H1 (cell line): ENCODE measurements at regions not wholly inside any gene's neighbourhood (a gene's known extent, or its start where the extent isn't known, plus 50 kb on each side); places are given as distances from the start of the nearest gene placed in this dataset.

Source experiments
- CHD1 ChIP-seq: IDR thresholded peaks from 2 replicates; pipeline ENCODE4 v1.6.1; 2012; ENCODE audit warnings: low read depth, low read length, improper control_type of control experiment
- EZH2 ChIP-seq: fragments of 200-600 bp; sonication (generic); IDR thresholded peaks from 2 replicates; pipeline ENCODE4 v1.7.1; 2012; ENCODE audit warnings: low read depth, mild to moderate bottlenecking, moderate library complexity, low read length, inconsistent platforms; ENCODE audit not compliant: severe bottlenecking
- KDM5A ChIP-seq: fragments of 200-600 bp; IDR thresholded peaks from 2 replicates; pipeline ENCODE4 v1.7.1; 2012; ENCODE audit warnings: mild to moderate bottlenecking, low read length, inconsistent platforms, mixed read lengths
- MAX ChIP-seq: IDR thresholded peaks from 2 replicates; pipeline ENCODE4 v1.6.1; 2012; ENCODE audit warnings: inconsistent platforms
- NRF1 ChIP-seq: IDR thresholded peaks from 2 replicates; pipeline ENCODE4 v1.6.1; 2011; ENCODE audit warnings: mild to moderate bottlenecking, low read depth, low read length, improper control_type of control experiment
- POLR2A ChIP-seq, 2 experiments: IDR thresholded peaks; 1 replicate in 1 of 2; 2 replicates in 1 of 2; pipeline ENCODE4 v1.6.1; 2011; ENCODE audit warnings: low read depth in 2 of 2, low read length in 2 of 2, mild to moderate bottlenecking in 2 of 2; ENCODE audit errors: control extremely low read depth in 1 of 2
- POLR2AphosphoS5 ChIP-seq: IDR thresholded peaks from 2 replicates; pipeline ENCODE4 v1.6.1; 2011; ENCODE audit warnings: low read depth, low read length
- SRF ChIP-seq: IDR thresholded peaks from 2 replicates; pipeline ENCODE4 v1.6.1; 2011; ENCODE audit warnings: mild to moderate bottlenecking, low read depth, low read length, moderate library complexity
- TEAD4 ChIP-seq: IDR thresholded peaks from 2 replicates; pipeline ENCODE4 v1.6.1; 2012; ENCODE audit warnings: low read depth, low read length, inconsistent platforms, mixed read lengths
- TF ChIP-seq, protein P1 (sequence below), 3 experiments: IDR thresholded peaks; 1 replicate in 2 of 3; 2 replicates in 1 of 3; pipeline versions ENCODE4 v1.5.1 to v1.6.1; 2011; ENCODE audit warnings: low read length in 3 of 3, mild to moderate bottlenecking in 3 of 3, inconsistent platforms in 2 of 3, low read depth in 1 of 3, moderate library complexity in 1 of 3; ENCODE audit not compliant: insufficient read depth in 1 of 3; ENCODE audit errors: control extremely low read depth in 1 of 3

GRCh38 chr10:26621889-26622711 is 75.4 kb upstream of the PDSS1 start:
- TF ChIP-seq CHD1: no peak
- TF ChIP-seq, protein P1, sequence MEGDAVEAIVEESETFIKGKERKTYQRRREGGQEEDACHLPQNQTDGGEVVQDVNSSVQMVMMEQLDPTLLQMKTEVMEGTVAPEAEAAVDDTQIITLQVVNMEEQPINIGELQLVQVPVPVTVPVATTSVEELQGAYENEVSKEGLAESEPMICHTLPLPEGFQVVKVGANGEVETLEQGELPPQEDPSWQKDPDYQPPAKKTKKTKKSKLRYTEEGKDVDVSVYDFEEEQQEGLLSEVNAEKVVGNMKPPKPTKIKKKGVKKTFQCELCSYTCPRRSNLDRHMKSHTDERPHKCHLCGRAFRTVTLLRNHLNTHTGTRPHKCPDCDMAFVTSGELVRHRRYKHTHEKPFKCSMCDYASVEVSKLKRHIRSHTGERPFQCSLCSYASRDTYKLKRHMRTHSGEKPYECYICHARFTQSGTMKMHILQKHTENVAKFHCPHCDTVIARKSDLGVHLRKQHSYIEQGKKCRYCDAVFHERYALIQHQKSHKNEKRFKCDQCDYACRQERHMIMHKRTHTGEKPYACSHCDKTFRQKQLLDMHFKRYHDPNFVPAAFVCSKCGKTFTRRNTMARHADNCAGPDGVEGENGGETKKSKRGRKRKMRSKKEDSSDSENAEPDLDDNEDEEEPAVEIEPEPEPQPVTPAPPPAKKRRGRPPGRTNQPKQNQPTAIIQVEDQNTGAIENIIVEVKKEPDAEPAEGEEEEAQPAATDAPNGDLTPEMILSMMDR (IDR thresholded peaks at IDR 0.05; ENCODE audit: control extremely low read depth in 1 of 3, insufficient read depth in 1 of 3, low read depth in 1 of 3, low read length in 3 of 3): no peak
- no peak for TF ChIP-seq POLR2AphosphoS5
- no peak for TF ChIP-seq KDM5A
- no peak for TF ChIP-seq POLR2A (IDR thresholded peaks at IDR 0.05; ENCODE audit: control extremely low read depth in 1 of 2, low read depth in 2 of 2, low read length in 2 of 2)
- no peak for TF ChIP-seq SRF
- no peak for TF ChIP-seq EZH2
- no peak for TF ChIP-seq TEAD4
- no peak for TF ChIP-seq NRF1
- TF ChIP-seq MAX: peak; percentile 50; the same call in 1 of the 2 replicates
